IPS DF 6.9 (cell line): ENCODE measurements at regions not wholly inside any gene's neighbourhood (a gene's known extent, or its start where the extent isn't known, plus 50 kb on each side); places are given as distances from the start of the nearest gene placed in this dataset.

Experiments used
- DNase-seq: peaks from one replicate; pipeline ENCODE4 v3.0.0-alpha.2; 2013; ENCODE audit warnings: low read depth, low spot score
- H3K27ac ChIP-seq: one replicate; pipeline ENCODE4 v1.5.1; 2013; ENCODE audit warnings: low read length, control low read depth
- H3K27me3 ChIP-seq: 2 replicates; pipeline ENCODE4 v1.6.1; 2013; ENCODE audit warnings: mild to moderate bottlenecking, low read length; ENCODE audit not compliant: control insufficient read depth, insufficient read depth
- H3K36me3 ChIP-seq: 2 replicates; pipeline ENCODE4 v1.6.1; 2013; ENCODE audit warnings: low read length; ENCODE audit not compliant: control insufficient read depth, insufficient read depth
- H3K4me1 ChIP-seq: 2 replicates; pipeline ENCODE4 v1.6.1; 2013; ENCODE audit warnings: low read length; ENCODE audit not compliant: control insufficient read depth, insufficient read depth
- H3K4me3 ChIP-seq: 2 replicates; pipeline ENCODE4 v1.5.1; 2013; ENCODE audit warnings: mild to moderate bottlenecking, low read length
- H3K9me3 ChIP-seq: 2 replicates; pipeline ENCODE4 v1.6.1; 2013; ENCODE audit warnings: low read length, inconsistent platforms; ENCODE audit not compliant: control insufficient read depth, insufficient read depth
- WGBS: extraction: QIAGEN DNeasy Blood & Tissue Kit; methylation state at CpG from one replicate; pipeline ENCODE4 v1.1.7; 2013; ENCODE audit warnings: mixed read lengths, missing lambda C conversion rate; ENCODE audit not compliant: insufficient read length, insufficient coverage; 5-methylcytosine and 5-hydroxymethylcytosine counted together

DNA sequence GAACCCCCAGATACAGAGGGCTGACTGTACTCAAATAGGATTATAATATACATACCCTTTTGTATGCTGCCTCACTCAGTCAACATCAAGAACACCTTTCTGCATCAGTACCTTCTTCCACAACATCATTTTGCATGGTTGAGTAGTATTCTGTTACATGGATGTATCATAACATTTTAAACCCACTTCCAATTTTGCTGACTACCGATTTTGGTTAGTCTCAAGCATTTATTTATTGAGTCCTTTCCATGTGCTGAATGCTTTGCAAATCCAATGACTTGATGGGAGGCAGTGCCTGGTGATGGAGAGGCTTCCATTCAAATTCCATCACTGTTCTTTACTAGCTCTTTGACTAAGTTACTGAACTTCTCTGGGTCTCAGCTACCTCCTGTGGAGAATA is 182.0 kb upstream of the KLF4 start:
- no CpG with 5 or more reads among the region's 1 CpG for WGBS
- Histone ChIP-seq H3K36me3 (no peaks in the 10 kb centered on the region), H3K27me3 (no peaks in the 10 kb centered on the region)

DNA sequence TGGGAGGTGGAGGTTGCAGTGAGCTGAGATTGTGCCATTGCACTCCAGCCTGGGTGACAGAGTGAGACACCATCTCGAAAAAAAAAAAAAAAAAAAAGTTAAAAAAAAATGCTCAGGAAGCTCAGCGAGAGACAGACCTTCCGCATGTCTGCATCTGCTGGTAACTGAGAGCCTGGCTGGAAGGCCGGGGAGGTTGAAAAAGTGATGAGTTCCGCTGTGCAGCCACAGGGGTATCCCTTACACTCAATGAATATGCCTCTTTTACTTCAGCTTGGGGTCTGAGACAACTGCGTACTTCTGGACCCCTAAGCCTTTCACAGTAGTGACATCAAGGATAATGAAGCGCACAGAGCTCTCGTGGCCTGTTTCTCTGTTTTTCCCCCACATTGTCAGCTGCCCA is 179.9 kb upstream of the KLF4 start:
- H3K4me1 ChIP-seq = peaks cover 2% of the 10 kb centered on the region; the same call in 1 of the 2 replicates
- no peak overlapping the region for H3K27ac ChIP-seq
- no peak for DNase-seq
- no peaks in the 10 kb centered on the region for H3K9me3 ChIP-seq
- H3K27me3 ChIP-seq = no peaks in the 10 kb centered on the region; the same call in 1 of the 2 replicates
- no CpG with 5 or more reads among the region's 8 CpGs for WGBS
- no peaks in the 10 kb centered on the region for H3K36me3 ChIP-seq
- no peak overlapping the region for H3K4me3 ChIP-seq

More for the DNA sequence above, 182.0 kb upstream of the KLF4 start:
- H3K9me3 ChIP-seq = no peaks in the 10 kb centered on the region
- DNase-seq = no peak
- no peak overlapping the region for H3K27ac ChIP-seq
- H3K4me1 ChIP-seq = peaks cover 6% of the 10 kb centered on the region; the same call in 1 of the 2 replicates
- H3K4me3 ChIP-seq = no peak overlapping the region

DNA sequence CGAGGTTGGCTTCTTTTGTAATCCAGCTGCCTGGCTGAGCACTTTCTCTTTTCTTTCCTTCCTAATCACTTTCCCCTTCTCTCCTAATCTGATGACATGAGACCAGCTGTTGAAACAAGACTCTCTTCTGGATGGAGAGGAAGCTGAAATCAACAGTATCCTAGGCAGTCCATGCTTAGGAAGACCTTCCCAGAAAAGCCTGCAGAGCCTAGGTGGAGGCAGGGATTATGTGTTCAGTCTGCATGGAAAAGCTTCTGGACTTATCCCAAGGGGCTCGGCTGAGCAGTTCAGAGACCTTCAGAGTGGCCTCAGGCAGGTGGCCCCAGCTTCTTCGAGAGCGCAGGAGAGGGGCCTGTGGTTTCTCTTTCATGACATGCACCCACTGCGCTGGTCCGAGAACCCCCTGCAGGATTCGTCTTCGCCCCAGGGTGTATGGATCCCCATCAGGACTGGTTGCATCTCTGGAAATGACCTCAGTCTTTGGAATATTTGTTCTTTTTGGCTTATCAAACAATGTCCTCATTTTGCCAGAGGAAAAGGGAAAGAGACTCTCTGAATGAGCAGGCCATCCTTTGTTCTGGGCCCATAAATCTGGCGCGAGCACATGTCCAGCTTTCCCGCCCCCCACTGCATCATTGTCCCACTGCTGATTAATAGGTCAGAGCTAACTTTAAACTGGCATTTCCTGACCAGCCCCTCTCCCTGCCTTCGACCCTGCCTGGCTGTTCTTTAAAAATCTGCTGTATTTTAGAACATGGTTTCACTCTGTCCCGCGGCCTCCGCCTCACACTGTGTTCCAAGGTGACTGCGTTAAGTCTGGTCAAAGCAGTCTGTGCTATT is 177.9 kb upstream of the KLF4 start:
- H3K27ac ChIP-seq = no peak overlapping the region
- no peak overlapping the region for H3K4me3 ChIP-seq
- H3K36me3 ChIP-seq = no peaks in the 10 kb centered on the region
- H3K4me1 ChIP-seq = no peaks in the 10 kb centered on the region
- DNase-seq = no peak
- H3K9me3 ChIP-seq = no peaks in the 10 kb centered on the region
- WGBS = no CpG with 5 or more reads among the region's 16 CpGs
- no peaks in the 10 kb centered on the region; the same call in 1 of the 2 replicates for H3K27me3 ChIP-seq

DNA sequence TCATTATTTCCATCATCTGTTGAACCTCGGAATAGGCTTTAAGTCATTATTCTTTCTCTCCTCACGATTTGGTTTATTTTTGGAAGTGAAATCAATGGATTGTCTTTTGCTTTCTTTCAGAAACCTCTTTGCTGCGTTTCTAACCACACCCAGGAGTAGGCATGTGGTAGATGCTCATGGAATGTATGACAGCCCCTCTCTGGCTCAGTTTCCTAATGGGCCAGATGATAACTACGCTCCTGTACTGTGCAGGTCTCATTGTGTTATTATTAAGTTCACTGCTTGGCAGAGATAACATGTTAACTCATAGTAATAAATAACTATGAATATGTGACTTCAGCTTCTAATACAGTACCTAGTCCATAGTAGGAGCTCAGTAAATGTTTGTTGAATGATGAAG is 175.5 kb upstream of the KLF4 start:
- no peaks in the 10 kb centered on the region for H3K4me1 ChIP-seq
- H3K27ac ChIP-seq = no peak overlapping the region
- no peaks in the 10 kb centered on the region for H3K36me3 ChIP-seq
- DNase-seq = no peak
- no peaks in the 10 kb centered on the region; the same call in 1 of the 2 replicates for H3K27me3 ChIP-seq
- H3K9me3 ChIP-seq = no peaks in the 10 kb centered on the region
- H3K4me3 ChIP-seq = no peak overlapping the region
- WGBS = no CpG with 5 or more reads among the region's 4 CpGs

DNA sequence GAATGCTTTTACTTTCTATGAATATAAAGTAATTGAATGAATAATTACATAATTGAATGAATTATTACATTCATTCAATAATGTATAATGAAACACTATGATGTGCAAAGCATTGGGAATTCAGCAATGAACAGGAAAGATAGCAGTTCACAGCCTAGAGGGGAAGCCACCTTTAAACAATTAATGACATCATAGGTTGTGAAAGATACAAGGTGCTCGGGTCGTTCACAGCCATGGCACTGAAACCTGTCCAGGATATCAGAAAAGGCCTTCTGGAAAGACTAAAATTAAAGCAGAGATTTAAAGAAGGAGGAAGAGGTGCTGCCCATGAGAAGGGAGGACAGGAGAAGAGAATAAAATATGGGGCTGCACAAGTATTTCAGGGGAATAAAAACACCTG is 171.4 kb upstream of the KLF4 start:
- Histone ChIP-seq H3K4me3 (no peak overlapping the region), H3K4me1 (no peaks in the 10 kb centered on the region), H3K36me3 (no peaks in the 10 kb centered on the region), H3K27me3 (no peaks in the 10 kb centered on the region), H3K27ac (no peak overlapping the region), H3K9me3 (no peaks in the 10 kb centered on the region)
- DNase-seq = no peak
- WGBS = no CpG with 5 or more reads among the region's 2 CpGs

DNA sequence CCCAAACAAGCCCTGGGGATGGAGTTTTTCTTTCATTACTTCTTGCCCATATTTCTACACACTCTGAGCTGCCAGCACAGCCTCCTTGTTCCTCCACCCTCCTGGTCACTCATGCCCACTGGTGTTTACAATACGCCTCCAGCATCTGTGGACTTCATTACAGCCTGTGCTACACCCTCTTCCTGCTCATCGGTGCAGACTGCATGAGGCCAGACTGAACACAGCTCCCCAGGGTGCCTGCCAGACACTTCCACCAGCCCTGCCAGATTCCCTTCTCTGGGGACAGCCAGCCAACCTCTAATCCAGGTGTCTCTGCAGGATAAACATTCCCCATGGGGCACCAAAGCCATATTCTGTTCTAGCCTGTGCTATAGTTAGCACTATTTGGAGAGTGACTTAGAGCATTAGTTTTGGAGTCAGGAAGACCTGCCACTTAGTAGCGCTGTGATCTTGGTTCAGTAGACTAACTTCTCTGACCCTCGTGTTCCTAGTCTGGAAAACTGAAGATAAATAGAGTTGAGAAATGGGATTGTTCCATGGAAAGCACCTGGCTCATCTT is 163.8 kb upstream of the KLF4 start:
- Histone ChIP-seq H3K4me3 (no peak overlapping the region), H3K36me3 (no peaks in the 10 kb centered on the region), H3K9me3 (no peaks in the 10 kb centered on the region), H3K27ac (no peak overlapping the region), H3K27me3 (no peaks in the 10 kb centered on the region), H3K4me1 (no peaks in the 10 kb centered on the region)
- DNase-seq = no peak
- no CpG with 5 or more reads among the region's 4 CpGs for WGBS

DNA sequence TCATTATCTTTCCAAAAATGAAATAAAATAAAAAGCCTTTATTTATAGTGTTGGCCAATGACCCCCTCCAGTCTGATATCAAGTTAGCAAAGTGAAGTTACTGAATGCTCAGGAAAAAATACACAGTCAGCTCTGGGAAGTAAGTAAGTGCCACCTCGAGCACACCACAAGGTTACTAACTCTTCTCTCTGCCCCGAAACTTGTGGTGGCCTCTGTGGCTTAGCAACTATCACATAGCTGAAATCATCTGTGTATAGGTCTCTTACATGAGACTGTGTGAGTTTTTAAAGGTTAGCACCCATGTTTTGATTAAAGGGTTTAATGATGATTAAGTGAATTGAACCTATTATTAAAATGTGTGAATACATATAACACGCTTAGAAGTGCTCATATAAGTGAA is 161.4 kb upstream of the KLF4 start:
- no CpG with 5 or more reads among the region's 3 CpGs for WGBS
- no peak overlapping the region for H3K27ac ChIP-seq

DNA sequence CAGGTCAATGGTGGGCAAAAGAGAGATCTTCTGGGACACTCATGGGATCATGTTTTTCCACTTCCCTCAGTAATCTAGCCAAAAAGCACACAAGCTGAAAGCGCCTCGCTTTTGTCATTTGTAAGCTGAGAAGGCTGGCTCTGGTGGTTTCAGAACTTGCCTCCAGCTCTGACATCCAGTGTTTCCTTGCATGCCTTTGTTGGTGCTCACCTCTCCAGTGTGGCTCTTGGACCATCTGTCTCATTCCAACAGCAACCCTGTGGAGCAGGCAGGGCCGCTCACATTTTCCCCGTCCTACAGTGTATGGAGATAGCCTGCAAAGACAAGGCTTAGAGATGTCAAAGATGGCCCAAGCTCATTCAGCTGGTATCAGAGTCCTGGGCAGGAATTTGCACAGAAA is 160.8 kb upstream of the KLF4 start:
- H3K36me3 ChIP-seq = no peaks in the 10 kb centered on the region
- H3K9me3 ChIP-seq = no peaks in the 10 kb centered on the region
- no peak for DNase-seq
- no peaks in the 10 kb centered on the region for H3K4me1 ChIP-seq
- no peaks in the 10 kb centered on the region for H3K27me3 ChIP-seq
- WGBS = no CpG with 5 or more reads among the region's 4 CpGs
- no peak overlapping the region for H3K27ac ChIP-seq
- no peak overlapping the region for H3K4me3 ChIP-seq

More for the DNA sequence above, 161.4 kb upstream of the KLF4 start:
- no peaks in the 10 kb centered on the region for H3K9me3 ChIP-seq
- DNase-seq = no peak
- H3K36me3 ChIP-seq = no peaks in the 10 kb centered on the region
- no peak overlapping the region for H3K4me3 ChIP-seq
- H3K27me3 ChIP-seq = no peaks in the 10 kb centered on the region
- no peaks in the 10 kb centered on the region for H3K4me1 ChIP-seq

DNA sequence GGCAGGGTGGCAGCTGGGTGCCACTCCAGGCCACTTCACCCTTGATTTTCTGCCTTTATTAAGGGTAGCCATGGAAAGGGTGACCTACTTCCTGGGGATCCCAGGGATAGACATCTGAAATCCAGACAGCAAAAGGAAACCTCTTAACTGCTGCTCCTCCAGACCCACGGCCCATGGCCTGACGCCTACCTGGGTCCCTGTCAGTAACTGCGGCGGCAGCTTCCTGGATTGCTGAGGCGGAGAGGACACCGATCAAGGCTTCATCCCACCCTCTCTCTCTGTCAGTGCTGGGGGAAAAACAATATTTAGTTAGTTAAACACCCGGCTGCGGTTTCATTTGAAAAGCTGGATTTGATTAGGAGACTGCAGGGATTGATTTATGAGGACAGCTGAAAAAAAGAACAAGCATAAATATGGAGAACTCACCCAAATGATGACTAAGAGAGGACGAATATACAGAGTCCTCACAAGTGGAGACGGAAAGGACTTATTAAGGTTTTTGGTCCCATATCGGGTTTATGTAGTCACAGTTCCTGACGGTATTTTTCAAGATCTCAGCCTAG is 158.7 kb upstream of the KLF4 start:
- Histone ChIP-seq H3K9me3 (no peaks in the 10 kb centered on the region), H3K27me3 (no peaks in the 10 kb centered on the region), H3K27ac (no peak overlapping the region), H3K36me3 (no peaks in the 10 kb centered on the region), H3K4me1 (no peaks in the 10 kb centered on the region), H3K4me3 (no peak overlapping the region)
- DNase-seq = no peak
- no CpG with 5 or more reads among the region's 12 CpGs for WGBS

DNA sequence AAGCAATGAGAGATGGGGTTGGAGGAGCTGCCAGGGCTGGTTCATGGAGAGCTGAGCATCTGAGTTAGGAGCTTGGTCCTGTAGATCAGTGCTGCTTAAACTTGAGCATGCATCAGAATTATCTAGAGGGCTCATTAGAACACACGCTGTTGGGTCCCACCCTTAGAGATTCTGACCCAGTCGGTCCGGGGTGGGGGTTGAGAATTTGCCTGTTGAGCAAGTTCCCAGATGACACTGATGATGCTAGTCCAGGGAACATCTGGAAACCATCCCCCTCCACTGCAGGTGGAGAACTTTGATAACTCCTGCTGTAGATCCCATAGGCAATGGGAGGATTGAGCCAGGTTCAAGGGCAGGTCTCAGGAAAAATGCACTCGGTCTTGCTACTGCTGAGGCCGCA is 158.0 kb upstream of the KLF4 start:
- H3K36me3 ChIP-seq = no peaks in the 10 kb centered on the region
- DNase-seq = no peak
- no peaks in the 10 kb centered on the region for H3K27me3 ChIP-seq
- no peaks in the 10 kb centered on the region for H3K9me3 ChIP-seq
- no CpG with 5 or more reads among the region's 5 CpGs for WGBS
- no peak overlapping the region for H3K4me3 ChIP-seq
- no peaks in the 10 kb centered on the region for H3K4me1 ChIP-seq
- no peak overlapping the region for H3K27ac ChIP-seq
